UCSD-AML1 (cell line): ENCODE measurements at regions not wholly inside any gene's neighbourhood (a gene's known extent, or its start where the extent isn't known, plus 50 kb on each side); places are given as distances from the start of the nearest gene placed in this dataset.
"Not testable (repeated sequence)": the region's sequence is repeated elsewhere in the genome, so short reads cannot be mapped to it uniquely, and the experiment has no call there.

Source experiments
- DNase-seq: peaks from one replicate; lab custom pipeline; 2025; ENCODE audit not compliant: unreplicated experiment; lab: John Stamatoyannopoulos, UW

- no peak for DNase-seq
Measured at GRCh38 chr1:60950224-60951063, 131.9 kb upstream of the NFIA start.

- peak; percentile 52 for DNase-seq
Measured at GRCh38 chr1:60949826-60950197, 132.5 kb upstream of the NFIA start.

- DNase-seq = peak; percentile 76
Measured at GRCh38 chr1:60949154-60949825, 133.1 kb upstream of the NFIA start.

GRCh38 chr1:60948486-60948885 is 133.9 kb upstream of the NFIA start:
- DNase-seq = no peak

- no peak for DNase-seq
Measured at GRCh38 chr1:60947367-60947766, 135.0 kb upstream of the NFIA start.

GRCh38 chr1:60942896-60943638 is 139.3 kb upstream of the NFIA start:
- DNase-seq = no peak

GRCh38 chr1:60942291-60942690 is 140.1 kb upstream of the NFIA start:
- DNase-seq = no peak

GRCh38 chr1:60940685-60941084 is 141.7 kb upstream of the NFIA start:
- not testable (repeated sequence) for DNase-seq

- DNase-seq = no peak
Measured at GRCh38 chr1:60937720-60938119, 144.6 kb upstream of the NFIA start.

GRCh38 chr1:60936591-60937342 is 145.6 kb upstream of the NFIA start:
- DNase-seq = no peak

GRCh38 chr1:60936163-60936562 is 146.2 kb upstream of the NFIA start:
- no peak for DNase-seq

GRCh38 chr1:60935599-60936110 is 146.7 kb upstream of the NFIA start:
- no peak for DNase-seq

- DNase-seq = no peak
Measured at GRCh38 chr1:60930130-60930529, 152.2 kb upstream of the NFIA start.

GRCh38 chr1:60924964-60925798 is 157.2 kb upstream of the NFIA start:
- DNase-seq = no peak

GRCh38 chr1:60924165-60924564 is 158.2 kb upstream of the NFIA start:
- DNase-seq = no peak

GRCh38 chr1:60923389-60924087 is 158.8 kb upstream of the NFIA start:
- DNase-seq = no peak

- DNase-seq = no peak
Measured at GRCh38 chr1:60922304-60922703, 160.1 kb upstream of the NFIA start.

- no peak for DNase-seq
Measured at GRCh38 chr1:60921175-60921574, 161.2 kb upstream of the NFIA start.

GRCh38 chr1:60920561-60920960 is 161.8 kb upstream of the NFIA start:
- DNase-seq = no peak
